HS-27A (cell line): ENCODE measurements at regions not wholly inside any gene's neighbourhood (a gene's known extent, or its start where the extent isn't known, plus 50 kb on each side); places are given as distances from the start of the nearest gene placed in this dataset.

Experiments
- DNase-seq: peaks from one replicate; pipeline ENCODE4 v3.0.0-alpha.2; 2012; ENCODE audit warnings: low read depth, missing footprints

DNA sequence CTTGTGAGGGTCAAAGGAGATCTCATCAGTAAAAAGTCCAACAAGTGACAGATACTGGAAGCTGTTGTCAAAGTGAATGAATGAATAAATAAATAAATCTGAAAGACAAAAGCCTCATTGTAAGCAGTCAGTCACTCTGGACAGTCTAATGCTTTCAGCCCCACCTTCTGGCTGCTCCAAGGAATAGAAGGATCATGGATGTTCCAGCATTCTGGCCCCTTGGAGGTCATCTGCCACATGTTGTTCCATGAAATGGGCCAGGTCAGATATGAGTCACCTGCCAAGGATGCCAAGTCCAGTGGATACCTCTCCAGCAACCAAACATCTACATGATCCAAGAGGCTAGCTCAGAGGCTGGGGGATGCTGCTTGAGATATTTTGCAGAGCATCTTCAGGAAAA lies 185.6 kb downstream of the BMP7 start:
- no peak for DNase-seq

DNA sequence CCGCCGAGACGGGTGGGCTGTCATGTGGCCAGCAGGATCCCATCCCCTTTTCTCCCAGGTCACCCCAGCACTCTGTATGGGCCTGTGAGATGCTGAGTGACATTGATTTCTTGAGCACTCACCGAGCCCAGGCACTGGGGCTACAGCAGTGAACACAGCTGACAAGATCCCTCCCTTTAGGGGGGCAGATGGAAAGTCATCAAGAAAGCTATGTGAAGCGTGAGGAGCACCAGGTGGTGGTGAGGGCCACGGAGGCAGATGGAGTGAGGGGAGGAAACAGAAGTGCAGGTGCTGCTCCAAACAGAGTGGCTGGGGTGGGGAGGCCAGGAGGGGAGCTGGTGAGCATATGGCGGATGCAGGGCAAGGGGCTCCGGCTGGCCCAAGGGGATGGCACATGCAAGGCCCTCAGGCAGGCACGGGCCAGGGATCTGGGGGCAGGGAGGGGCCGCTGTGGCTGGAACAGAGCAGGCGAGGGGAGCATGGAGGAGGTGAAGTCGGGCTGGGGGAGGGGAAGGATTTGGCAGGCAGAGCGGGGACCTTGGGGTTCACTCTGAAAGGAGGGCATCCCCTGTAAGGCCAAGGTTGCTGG lies 184.0 kb downstream of the BMP7 start:
- DNase-seq = no peak

DNA sequence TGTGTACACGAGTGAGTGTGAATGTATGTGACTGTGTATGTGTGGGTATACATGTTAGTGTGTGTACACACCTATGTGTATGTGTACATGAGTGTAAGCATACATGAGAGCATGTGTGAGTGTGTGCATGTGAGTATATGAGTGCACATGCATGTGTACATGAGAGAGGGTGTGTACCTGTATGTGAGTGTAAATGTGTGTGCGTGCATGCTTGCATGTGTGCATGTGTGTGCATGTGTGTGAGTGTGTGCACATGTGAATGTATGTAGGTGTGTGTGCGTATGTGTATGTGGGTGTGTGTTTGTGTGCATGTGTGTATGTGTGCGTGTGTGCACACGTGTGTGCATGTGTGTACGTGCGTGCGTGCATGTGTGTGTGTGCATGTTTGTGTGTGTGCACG lies 183.4 kb downstream of the BMP7 start:
- no peak for DNase-seq

DNA sequence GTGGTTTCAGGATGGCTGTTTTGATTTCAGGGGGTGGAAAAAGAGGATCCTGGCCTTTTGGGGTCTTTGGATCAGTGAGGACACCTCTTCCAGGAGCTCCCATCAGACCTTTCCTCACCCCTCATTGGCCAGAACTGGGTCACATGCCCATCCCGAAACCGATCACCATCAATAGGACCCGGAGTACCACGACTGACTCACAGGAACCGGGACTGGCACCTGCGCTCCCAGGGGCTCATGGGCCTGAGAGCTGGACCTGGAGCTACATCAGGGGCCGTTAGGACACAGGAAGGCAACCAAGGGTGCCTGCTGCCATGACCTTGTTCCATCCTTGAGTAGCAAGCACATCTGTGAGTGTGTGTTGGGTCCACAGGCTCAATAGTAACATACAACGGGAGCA lies 180.4 kb downstream of the BMP7 start:
- no peak for DNase-seq

DNA sequence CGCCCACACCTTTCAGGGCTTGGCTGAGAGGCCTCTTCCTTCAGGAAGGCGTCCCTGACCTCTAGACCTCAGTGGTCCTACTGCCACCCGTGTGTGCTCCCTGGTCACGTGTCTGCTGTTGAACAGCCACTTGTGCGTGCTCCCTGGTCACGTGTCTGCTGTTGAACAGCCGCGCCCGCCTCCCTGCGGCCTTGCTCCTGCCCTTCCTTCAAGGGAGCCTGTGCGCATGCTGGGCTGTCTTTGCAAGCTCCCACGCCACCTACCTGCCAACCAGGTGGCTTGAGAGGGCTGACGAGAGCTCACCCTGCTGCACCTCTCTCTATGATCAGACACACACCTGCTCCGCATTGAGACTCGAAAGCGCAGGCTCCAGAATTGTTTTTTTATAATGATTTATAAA lies 179.3 kb downstream of the BMP7 start:
- no peak for DNase-seq

DNA sequence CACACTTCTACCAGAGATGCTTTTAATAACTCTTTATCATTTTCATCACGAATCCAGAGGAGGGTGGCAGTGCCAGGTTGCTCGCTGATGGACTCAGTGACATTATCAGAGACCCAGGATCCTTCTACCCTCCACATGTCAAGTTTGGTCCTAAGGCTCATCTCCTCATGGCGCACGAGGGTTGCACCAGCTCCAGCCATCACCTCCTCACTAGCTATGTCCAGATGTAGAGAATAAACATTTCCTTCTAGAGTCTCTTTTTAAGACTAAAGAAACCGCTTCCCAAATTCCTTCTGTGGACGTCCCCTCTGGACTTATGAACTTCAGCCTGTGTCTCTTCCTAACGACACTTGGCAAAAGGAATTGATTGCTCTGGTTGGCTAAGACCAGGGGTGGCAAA lies 178.7 kb downstream of the BMP7 start:
- DNase-seq = no peak

DNA sequence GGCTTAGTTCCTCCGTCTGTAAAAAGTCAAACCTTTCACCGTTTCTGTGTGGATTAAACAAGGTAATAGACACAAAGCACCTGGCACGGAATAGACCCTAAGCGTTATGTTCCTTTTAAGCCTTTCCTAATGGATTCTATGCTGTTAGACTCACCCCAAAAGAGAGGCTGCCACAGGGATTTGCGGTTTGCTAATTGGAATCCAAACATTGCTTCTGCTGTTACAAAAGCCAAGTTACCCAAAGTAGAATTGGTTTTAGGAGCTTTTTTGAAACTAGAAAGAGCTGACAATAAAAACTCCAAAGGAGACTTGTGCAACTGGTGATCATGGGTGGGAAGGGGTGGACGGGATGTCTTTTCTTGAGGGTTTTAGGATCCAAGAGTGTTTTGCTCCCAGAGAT lies 178.0 kb downstream of the BMP7 start:
- no peak for DNase-seq

DNA sequence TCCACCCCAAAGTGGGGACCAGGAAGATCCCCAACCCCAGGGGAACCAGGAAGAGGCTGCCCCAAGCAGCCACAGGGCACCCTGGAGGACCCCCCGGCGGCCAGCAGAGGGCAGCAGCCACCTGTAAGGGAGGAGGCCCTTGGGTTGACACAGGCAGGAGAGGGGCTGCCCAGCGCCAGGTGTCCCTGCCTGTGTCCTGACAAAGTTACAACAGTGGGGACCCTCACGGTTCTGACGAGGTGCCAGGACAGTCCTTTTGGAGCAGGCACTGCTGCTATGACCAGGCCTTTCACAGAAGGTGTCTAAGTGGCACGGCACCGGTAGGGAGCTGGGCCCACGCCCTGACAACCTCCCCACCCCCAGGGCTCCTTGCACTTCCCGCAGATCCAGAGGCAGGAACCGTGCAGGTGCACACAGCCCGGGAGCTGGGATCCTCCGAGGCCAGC lies 176.7 kb downstream of the BMP7 start:
- no peak for DNase-seq

DNA sequence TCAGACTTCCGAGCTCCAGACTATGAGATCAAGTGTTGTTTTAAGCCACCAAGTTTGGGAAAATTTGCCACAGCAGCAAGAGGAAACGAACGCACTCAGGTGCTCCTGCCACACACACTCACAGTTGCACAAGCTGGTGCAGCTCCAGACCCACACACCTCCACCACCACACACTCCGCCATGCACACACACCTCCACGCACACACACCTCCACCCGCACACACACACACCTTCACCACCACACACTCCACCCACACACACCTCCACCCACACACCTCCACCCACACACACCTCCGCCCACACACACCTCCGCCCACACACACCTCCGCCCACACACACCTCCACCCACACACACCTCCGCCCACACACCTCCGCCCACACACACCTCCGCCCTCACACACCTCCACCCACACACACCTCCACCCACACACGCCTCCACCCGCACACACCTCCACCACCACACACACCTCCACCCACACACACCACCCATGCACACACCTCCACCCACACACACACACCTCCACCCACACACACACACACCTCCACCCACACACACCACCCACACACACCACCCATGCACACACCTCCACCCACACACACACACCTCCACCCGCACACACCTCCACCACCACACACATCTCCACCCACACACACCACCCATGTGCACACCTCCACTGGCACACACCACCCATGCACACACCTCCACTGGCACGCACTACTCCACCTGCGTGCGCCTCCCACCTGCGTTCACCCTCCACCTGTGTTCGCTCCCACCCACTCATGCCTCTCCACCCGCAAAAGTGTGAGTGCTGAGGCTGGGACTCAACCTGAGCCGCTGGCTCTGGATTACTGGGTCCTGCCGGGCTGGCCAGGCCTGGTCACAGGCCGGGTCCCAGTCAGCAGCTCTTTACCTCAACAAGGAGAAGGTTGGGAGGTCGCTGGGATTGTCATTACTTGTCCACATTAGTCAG lies 175.6 kb downstream of the BMP7 start:
- DNase-seq = no peak

DNA sequence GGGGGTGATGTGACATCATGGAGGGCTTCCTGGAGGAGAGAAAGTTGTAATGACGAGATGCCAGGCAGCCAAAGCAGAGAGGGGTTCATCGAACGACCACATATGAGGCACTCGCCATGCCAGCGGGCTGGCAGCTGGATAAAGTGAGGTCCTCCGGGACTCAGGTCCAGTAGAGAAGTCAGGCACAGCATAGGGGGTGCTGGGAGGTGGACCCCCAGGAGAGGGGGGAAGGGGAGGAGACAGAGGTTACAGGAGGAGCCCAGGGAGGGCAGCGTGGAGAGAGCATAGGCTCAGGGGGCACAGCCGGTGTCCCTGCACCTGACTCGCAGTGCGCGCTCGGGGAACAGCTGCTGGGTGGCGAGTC lies 174.7 kb downstream of the BMP7 start:
- no peak for DNase-seq

DNA sequence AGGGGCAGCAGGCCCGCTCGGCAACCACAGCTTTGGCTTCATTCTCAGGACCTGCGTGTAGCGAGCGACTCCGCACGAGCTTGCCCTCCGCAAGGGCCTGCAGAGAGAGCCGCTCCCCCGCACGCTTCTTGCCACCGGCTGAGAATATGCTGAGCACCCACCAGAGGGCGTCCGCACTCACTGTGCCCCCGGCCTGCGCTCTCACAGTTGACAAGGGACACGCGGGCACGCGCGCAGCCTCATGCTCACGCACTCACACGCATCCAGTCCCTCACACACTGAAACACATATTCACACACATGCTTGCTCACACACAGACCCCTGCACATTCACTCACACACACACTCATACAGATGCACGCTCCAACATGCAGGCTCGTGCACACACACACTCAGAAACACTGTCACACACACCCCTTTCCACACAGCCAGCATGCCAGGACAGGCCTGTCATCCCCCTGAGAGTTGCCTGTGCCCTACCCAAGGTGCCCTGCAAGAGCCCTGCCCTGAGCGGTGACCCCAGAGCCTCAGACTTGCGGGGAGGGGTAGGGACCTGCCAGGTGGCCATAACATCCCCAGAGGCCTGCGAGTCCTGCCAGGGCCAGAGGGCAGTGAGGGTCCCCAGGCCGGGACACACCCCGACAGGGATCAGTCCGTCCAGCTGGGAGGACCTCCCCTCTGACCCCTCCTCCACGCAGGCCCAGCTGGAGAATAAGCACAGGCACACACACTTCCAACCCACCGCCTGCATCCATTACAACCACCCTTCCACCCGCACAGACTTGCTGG lies 174.1 kb downstream of the BMP7 start:
- DNase-seq = no peak

DNA sequence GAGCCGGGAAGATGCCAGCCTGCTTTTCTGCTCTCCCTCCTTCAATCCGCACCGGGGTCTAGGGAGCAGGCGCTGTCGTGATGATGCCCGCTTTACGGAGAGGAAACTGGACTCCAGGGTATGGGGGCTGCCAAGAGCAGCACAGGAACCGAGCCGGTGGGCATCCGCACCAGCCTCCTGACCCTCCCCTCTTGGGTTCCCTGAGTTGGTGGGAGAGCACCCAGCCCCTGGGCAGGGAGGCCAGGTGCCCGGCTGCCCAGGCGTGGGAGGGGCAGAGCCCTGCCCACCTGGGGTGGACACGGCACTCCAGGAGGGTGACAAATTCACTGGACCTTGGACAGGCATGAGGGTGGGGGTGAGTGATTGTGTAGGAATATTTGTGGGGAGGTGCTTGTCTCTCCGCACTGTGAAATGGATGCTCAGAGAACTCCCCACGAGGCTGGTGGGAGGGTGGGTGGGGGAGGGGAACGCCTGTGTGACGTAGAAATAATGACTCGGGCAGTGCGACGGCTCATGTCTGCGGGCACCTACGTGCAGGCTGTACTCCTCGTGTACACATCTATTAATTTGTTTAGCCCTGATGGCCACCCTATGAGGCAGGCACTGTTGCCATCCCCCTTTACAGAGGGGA lies 173.4 kb downstream of the BMP7 start:
- DNase-seq = no peak

DNA sequence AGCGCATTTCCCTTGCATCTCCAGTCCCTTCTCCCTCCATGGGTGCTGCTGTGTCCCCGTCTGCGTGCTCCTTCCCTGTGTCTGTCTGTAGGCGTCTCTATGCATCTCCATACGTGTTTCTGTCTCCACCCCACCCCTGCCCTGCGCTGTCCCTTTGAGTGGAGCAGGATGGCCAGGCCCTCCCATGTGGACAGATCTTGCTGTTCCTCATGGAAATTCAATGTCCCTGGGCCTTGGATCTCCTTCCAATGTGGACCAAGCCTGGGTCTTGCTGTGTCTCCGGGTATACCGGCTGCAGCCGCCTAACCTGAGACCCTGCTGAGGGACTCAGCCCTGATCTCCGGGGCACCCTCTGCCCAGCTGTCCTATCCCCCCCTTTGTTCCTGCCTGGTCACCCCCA lies 172.7 kb downstream of the BMP7 start:
- no peak for DNase-seq

DNA sequence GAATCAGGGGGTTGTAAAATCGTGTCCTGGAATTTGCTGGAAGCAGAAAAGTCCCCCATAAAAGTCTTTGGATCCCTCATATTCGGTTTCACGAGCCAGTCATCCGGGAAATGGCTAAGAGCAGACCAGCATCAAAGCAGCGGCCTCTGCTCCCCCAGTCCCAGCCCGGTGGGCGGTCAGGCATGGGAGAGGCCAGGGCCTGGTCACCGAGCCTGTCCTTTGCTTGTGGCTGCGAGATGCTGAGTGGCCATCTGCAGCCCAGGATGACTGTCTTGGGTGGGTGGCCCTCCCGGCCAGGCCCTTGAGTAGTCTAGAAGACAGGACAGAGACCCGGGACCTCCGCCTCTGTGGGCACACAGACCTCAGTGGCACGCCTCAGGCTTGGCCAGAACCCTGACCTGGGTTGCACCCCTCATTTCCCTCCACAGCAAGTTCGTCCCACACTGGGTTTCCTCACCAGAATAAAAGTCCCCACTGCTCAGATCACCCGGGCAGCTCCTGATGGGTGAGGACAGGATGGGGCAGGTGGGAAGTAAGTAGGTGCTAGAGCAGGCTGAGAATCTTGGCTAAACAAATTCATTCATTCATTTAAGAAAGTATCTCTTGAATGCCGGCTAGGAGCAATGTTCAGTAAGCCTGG lies 172.1 kb downstream of the BMP7 start:
- DNase-seq = no peak

DNA sequence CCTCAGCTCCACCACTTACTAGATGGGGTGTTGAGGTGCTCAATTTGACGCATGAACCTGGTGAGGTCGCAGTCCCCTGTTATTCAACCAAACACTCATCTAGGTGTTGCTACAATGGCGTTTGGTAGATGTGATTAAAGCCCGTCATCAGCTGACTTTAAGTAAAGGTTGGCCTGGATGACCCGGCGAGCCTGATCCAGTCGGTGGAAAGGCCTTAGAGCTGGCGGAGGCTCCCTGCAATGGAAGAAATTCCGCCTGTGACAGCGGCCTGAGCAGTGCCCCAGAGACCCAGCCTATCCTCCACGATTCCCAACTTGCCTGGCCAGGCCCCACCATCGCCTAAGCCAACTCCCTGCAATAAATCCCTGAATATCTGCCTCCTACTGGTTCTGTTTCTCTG lies 171.4 kb downstream of the BMP7 start:
- no peak for DNase-seq

DNA sequence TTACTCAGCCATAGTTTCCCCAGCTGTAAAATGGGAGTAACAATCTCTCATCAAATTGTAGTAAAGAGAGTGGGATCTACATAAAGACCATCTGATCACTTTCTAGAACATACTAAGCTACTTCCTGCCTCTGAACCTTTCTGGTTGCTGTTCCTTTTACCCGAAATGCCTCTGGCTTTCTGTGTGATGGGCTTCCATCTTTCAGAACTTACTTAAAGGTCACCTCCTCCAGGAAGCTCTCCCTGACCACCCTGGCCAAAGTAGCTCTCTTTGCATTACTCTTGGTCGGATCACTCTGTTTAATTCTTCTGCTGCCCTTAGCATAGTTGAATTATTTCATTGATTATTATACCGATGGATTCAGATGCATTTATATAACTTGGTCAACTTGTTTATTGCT lies 171.0 kb downstream of the BMP7 start:
- no peak for DNase-seq

DNA sequence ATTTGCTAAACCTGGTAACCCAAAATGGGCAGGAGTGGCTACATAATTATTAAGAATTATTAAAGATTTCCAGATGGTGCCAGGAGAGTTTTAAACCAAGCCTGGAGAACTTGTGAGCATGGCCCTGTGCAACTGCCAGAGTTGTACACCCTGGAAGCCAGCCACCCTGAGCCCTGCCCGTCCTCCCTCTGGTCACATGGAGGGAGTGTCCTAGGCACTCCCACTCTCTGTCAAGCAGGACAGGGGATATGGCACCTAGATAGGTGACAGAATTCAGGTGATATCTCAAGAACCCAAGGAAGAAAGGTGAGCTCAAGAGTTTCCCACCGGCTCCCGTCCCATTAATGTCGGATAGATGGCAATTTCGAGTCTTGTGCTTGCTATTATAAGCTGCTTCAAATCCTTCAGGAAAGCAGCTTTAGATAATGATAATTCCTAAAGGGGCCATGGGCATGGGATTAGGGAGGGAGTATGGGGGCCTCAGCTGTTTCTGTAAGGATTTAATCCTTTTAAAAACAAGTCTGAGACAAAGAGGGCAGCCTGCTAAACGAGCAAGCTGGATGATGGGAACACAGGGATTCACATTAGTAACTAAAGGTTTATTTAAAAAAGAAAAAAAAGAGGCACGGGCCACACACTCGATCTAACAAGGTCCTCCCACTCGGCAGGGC lies 169.1 kb downstream of the BMP7 start:
- DNase-seq = no peak

DNA sequence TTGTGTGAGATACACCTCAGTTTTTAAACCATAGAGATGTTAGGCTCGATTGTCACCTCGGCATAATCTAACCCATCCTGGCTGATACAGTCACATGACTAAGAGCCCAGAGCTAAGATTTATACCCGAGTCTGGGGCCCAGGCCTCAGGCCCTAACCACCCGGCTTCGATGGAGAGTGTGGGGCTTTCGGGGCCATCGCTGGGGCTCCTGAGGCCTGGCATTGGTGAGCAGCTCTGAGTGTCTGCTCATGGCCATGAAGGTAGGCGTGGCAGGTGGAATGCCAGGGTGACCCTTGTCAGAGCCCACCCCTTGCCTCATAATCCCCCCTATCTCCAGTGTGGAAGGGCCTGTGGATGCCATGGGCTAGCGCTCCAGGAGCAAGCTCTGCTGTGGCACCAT lies 164.3 kb downstream of the BMP7 start:
- no peak for DNase-seq

DNA sequence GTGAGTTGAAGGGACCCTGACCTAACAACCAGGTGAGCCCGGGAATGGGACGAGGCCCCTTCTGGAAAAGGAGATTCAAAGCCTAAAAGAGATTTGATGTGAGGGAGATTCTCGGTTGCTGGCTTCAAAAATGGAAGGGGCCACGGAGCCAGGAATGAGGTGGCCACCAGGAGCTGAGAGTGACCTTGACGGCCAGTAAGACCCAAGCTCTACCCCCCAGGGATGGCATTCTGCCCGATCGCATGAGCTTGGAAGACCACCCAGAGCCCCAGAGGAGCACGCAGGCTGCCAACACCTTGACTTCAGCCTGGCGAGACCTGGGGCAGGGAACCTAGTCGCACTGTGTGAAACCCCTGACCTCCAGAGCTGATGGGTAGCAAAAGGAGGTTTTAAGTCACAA lies 163.9 kb downstream of the BMP7 start:
- no peak for DNase-seq

DNA sequence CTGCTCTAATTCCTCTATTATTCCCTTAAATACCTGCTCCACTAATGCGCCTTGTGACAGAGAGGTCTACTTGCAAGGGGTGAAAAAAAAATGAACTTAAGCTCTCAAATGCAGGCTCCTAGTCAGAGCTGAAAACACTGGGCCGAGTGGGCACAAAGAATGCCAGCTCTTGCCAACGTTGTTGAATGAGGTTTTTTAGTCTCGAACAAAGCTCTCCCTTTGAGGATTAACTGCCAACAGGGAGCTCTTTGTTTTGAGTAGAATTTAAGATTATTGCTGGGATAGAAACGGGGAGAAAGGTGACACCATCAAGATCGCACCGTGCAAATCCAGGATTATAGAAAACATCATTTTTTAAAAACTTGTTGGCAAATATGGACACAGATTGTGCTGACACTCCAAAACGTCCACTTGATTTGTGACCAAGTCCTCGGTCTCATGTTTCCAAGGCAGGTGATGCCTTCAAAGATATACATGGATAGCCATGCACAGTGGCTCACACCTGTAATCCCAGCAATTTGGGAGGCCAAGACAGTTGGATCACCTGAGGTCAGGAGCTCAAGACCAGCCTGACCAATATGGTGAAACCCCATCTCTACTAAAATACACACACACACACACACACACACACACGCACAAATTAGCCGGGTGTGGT lies 163.2 kb downstream of the BMP7 start:
- no peak for DNase-seq

DNA sequence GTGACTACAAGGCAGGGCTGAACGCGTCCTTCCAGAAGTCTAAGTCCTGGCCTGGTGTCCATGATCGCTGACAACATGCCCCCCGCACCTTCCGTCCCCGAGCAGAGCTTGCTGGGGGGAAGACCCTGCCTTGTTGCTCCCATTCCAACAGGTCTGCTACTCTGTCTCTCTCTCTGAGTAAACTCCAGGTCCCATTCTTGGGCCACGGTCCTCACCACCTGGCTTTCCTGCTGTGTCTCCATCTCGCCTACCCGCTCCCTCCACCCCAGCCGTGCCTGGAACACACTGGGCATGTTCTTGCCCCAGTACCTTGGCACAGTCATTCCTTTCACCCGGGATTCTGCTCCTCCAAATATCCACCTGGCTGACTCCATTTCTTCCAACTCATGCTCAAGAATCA lies 162.3 kb downstream of the BMP7 start:
- DNase-seq = no peak
